HG03095 (cell line): ENCODE measurements at regions not wholly inside any gene's neighbourhood (a gene's known extent, or its start where the extent isn't known, plus 50 kb on each side); places are given as distances from the start of the nearest gene placed in this dataset.
"Not testable (repeated sequence)": the region's sequence is repeated elsewhere in the genome, so short reads cannot be mapped to it uniquely, and the experiment has no call there.

ENCODE experiments used
- ATAC-seq: cut with Tn5 transposase; IDR thresholded peaks from one replicate; pipeline ENCODE4 v1.9.1; 2021; ENCODE audit warnings: moderate library complexity; ENCODE audit not compliant: unreplicated experiment

DNA sequence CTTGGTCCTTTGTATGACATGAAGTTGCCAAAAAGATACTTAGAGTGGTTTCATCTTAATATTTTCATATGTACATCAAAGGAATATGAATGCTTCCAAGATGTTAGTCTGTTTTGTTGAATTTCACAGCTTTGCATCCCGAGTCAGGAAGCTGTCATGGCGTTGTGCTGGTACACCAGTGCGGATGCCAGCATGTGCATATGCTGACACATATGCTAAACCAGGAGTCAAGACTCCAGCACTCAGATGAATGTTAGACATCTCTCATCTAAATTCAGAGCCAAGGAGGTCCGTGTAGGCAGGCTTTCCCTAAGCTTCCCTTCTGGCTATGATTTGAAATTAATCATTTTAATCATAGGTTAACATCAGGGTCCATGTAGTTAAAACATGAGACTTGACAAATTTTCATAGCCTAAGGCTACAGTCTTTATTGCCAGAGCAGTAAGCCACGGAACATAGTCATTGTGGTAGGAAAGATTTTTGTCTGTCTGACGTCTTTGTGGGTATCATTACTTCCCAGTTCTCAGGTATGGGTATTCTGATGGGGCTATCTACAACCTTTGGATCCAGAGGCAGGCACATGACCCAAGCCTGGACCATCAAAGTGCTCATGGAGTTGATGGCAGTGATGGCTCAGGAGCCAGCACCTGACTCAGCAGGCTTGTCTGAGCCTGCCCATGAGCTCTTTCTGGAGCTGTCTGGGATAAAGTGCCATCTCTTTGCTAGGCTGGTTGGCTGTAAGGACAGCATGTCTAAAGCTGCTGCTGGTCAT, 246.1 kb downstream of the KCNRG start:
- no peak for ATAC-seq

DNA sequence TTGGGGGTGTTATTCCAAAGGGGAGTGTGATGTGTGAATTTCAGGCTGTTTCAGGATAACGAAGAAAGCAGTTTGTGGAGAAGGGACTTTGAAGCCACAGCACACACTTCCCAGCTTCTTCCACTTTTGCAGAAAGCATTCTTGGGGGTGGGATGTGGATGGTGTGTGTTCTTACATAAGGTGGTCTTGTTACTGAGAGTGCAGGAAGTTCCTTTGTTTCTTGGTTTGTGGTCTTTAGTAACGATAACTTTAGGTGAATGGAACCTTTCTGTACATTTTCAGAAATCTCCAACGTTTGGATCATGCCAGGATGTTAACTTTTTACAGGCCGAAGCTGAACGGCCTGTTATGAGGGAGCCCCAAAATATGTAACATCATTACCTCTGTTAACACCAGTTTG, 251.8 kb downstream of the KCNRG start:
- ATAC-seq: no peak

DNA sequence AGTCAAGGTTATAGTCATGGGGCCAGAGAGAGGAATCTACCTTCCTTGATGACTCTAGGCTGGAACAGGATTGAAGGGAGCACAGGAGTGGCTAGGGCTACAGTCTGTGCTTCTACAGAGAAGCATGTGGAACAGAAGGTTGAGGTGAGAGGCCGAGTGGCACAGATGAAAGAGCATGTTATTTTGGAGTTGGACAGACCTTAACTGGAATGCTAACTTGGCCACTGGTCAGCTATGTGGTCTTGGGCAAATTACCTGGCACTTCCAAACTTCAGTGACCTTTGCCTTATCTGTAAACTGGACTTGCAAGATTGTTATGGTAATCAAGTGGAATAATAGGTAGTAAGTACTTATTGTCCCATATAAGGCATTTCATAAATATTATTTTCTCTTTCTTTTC, 252.7 kb downstream of the KCNRG start:
- no peak for ATAC-seq

DNA sequence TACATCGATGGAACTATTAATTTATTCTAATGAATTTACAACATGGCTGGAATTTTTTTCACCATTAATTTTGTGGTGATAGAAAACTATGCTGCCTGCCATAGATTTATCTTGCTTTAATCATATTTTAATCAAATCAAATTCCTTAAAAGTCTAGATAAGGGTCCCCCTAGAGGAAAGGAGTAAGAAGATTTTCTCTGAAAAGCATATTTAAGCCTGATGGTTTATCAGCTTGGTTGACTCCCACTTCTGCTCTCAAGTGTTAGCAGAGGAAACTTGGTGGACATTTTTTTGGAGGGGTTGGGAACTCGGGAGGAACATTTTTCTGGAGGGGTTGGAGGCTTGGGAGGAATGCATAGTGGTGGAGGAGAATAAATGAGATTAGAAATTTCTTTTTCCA, 253.3 kb downstream of the KCNRG start:
- ATAC-seq: no peak

DNA sequence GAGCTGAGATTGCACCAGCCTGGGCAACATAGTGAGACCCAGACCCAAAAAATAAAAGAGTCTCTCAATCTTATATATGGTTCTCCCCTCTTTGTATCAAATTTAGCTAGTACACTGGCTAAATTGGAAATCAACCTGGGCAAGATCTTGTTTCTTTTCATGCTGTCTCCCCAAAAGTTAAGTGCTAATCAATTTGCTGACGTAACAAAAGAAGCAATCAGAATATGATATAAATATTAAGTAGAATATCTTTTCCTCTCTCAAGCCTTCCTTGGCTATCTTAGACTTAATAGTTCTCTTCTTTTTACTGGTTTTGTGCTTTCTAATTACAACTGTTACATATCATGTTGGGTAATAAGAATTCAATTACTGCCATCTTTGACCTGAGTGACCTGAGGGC, 258.9 kb downstream of the KCNRG start:
- no peak for ATAC-seq

DNA sequence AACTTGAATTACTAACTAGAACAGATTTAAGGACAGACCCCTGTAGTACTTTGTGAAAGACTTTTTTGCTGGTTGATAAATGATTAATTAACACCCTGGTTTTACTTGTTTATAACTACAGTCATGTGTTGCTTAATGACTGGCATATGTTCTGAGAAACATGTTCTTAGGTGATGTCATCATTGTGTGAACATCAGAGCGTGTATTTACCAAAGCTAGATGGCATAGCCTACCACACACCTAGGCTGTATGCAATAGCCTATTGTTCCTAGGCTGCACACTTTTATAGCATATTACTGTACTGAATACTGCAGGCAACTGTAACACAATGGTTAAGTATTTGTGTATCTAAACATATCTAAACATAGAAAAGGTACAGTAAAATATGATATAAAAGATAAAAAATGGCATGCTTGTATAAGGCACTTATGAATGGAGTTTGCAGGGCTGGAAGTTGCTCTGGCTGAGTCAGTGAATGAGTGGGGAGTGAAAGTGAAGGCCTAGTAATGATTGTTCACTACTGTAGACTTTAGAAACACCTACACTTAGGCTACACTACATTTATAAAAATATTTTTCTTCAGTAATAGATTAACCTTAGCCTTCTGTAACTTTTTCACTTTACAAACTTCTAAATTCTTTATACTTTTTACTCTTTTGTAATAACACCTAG, 260.3 kb downstream of the KCNRG start:
- no peak for ATAC-seq

DNA sequence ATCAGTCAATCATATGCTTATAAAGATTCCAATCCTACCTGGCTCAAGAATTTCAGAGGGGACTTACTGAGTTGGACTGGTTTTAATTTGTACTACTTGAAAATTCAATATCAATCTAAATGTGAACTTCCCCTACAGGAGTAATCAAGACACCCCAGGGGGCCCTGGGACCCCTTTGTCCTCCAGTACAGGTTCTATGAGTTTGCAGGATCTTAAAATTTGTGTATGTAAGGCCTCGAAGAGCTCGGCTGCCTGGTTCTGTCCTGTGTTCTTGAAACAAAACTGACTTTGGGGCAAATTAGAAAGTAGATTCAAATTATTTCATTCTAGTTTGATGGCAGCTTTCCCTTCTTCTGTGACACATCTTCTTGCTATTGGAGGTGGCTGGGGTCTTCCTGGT, 261.3 kb downstream of the KCNRG start:
- no peak for ATAC-seq

DNA sequence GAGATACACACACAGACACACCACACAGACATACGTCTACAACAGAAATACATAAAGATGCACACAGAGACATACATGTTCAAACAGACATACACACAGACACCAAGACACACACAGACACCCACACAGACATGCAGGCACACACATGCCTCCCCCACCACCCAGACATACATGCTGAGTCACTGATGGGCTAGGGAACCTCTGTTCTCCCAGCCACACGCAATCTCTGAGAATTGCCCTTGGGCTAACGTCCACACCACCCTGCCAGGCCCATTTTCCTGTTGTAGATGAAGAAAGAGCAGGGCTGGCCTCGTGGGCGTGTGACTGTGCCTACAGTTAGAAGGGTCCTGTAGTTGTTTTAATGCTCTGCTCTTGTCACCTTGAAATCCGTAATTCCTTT, 261.9 kb downstream of the KCNRG start:
- no peak for ATAC-seq

DNA sequence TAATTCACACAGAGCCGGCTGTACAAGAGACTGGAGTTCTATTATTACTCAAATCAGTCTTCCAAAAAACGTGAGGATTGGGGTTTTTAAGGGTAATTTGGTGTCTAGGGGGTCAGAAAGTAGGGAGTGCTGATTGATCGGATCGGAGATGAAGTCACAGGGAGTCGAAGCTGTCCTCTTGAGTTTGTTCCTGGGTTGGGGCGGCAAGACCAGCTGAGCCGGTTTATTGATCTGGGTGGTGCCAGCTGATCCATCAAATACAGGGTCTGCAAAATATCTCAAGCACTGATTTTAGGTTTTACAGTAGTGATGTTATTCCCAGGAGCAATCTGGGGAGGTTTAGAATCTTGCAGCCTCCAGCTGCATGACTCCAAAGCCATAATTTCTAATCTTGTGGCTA, 262.7 kb downstream of the KCNRG start:
- ATAC-seq: no peak

DNA sequence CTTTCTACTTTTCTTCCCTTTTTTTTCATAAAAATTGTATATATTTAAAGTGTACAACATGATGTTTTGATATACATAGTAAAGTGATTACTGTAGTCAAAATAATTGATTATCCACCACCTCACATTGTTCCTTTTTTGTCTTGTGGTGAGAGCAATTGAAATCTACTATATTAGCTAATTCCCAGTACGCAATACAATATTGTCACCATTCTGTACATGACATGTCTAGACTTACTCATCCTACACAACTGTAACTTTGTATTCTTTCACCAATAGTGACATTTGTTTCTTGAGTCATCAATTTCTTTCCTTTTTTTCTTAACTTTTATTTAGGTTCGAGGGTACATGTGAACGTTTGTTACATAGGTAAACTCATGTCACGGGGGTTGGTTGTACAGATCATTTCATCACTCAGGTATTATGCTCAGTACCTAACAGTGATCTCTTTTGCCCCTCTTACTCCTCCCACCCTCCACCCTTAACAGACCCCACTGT, 265.2 kb downstream of the KCNRG start:
- ATAC-seq: no peak

DNA sequence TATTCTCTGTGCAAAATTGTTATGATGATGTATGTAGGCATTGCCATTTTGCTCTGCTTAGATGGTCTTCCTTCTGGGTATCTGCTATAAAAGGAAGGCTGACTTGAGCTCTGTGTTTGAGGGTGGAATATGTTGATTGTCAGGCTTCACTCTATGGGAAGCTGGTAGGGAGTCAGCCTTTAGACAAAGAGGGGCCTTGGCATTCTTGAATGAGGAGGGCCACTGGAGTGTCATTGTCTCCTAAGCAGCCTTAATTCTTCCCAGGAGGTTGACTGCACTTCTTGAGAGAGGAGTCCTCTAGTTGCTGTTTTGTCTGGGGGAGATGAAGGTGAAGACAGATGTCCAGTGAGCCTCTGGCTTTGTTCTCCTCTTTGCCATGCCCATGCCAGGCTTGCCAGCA, 266.8 kb downstream of the KCNRG start:
- ATAC-seq: no peak

DNA sequence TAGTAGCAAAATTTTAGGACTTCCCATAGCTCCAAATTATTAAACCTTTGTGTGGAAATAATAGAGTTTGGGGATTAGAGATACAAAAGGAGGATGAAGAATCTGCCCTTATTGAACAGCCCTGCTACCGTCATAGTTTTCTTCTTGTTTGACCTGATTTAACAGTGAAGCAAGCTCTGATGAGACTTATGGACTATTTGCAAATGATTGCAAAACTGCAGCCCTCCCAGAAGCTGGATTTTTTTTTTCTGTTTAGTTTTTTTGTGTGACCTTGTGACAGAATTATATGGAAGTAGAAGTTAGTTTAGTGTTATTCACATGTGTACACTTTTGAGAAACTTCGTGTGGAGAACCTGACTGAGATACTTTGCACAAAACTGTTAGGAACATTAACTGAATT, 267.8 kb downstream of the KCNRG start:
- no peak for ATAC-seq

DNA sequence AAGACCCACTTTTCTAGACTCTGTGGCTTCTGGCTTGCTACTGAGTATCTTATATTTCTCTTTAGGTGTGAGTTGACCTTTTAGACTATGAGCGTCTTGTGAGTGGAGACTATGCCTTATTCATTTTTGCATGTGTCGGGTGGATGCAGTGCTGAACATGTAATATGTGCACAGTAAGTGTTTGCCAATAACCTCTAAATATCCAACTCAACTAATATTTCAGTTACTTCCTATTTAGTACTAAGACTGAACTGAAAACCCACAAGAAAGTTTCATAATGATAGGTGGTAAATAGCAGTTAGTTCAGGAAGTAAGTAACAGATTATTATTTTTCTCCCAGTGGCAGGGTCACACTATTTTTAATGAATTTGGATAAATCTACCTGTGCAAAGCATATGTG, 269.3 kb downstream of the KCNRG start:
- no peak for ATAC-seq

DNA sequence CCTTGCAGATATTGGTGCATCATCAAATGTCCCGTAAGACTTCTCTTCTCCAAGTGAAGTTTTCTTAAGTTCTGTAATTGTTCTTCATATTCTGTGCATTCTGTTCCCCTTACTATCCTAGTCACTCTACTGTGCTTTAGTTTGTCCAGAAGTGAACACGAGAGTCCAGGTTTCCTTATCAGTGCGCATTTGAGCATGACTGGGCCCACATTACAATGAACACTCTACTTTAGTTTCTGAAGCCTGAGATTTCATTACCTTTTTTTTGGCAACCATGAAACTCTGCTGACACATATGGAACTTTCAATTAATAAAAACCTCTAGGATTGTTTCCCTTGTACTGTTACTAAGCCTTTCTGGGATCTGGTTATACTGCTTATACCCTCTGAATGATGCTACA, 270.0 kb downstream of the KCNRG start:
- no peak for ATAC-seq

DNA sequence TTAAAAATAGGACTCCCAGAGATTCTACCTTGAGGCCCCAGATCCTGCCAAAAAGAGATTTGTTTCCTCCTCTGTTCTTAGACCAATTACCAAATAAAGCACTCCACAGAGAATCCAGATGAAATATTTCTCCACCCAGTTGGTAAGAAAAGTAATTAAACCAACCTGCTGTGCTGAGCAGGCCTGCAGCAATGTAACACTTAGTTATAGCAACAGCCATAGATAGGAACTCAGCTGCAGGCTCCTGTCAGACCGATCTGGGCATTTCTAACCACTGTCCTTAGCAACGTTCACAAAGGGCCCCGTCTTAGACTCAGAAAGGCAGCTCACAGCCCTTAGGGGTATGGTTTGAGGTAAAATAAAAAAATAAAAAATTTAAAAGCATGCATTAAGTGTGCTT, 271.1 kb downstream of the KCNRG start:
- no peak for ATAC-seq

DNA sequence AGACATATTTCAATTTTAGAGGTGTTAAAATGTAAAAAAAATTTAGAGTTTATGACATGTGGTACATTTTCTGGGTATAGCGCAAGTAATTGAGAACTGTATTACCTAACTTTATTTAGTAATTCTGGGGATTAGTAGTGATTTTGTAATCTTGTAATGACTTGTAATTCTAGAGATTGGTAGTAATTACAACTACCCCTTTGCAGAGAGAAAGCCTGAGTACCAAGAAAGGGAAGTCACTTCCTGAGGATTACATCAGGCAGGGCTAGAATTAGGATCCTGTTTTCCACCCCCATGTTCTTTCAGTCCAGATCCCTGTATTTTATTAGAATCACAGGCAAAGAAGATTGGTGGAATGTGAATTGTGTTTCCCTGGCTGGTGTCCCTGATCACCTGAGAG, 274.9 kb downstream of the KCNRG start:
- no peak for ATAC-seq

DNA sequence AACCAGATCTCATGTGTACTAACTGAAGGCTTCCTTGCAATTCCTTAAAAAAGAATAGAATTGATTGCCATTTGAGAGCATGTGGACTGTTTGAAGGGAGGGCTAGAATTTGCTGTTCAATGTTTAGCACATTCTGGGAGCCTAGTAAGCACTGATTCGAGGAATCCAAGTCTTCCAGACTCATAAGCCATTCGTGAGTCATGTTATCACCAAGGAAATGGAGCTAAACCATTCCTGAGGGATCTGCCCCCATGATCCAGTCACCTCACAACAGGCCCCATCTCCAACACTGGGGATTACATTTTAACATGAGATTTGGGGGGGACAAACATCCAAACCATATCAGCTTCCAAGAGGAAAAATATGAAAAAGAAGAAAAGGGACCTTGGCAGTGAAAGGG, 276.4 kb downstream of the KCNRG start:
- ATAC-seq: no peak

DNA sequence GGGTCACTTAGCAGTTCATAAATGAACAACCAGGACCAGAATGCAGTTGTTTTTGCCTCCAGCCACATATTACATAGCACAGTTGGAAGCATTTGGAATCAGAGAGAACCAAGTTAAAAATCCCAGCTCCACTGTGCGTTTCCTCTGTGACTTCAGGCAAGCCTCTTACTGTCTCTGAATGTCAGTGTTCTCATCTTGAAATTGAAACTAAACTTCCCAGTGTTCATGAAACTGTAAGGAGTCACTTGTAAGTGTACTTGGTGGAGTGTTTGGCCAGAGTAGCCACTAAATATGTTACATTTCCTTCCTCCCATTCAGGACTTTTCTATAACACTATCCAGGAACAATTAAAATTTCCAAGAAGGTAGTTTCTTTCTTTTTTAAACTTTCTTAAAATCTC, 276.8 kb downstream of the KCNRG start:
- no peak for ATAC-seq

DNA sequence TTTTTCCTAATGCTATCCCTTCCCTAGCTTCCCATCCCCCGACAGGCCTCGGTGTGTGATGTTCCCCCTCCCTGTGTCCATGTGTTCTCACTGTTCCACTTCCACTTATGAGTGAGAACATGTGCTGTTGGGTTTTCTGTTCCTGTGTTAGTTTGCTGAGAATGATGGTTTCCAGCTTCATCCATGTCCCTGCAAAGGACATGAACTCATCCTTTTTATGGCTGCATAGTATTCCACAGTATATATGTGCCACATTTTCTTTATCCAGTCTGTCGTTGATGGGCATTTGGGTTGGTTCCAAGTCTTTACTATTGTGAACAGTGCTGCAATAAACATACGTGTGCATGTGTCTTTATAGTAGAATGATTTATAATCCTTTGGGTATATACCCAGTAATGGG, 279.2 kb downstream of the KCNRG start:
- not testable (repeated sequence) for ATAC-seq

DNA sequence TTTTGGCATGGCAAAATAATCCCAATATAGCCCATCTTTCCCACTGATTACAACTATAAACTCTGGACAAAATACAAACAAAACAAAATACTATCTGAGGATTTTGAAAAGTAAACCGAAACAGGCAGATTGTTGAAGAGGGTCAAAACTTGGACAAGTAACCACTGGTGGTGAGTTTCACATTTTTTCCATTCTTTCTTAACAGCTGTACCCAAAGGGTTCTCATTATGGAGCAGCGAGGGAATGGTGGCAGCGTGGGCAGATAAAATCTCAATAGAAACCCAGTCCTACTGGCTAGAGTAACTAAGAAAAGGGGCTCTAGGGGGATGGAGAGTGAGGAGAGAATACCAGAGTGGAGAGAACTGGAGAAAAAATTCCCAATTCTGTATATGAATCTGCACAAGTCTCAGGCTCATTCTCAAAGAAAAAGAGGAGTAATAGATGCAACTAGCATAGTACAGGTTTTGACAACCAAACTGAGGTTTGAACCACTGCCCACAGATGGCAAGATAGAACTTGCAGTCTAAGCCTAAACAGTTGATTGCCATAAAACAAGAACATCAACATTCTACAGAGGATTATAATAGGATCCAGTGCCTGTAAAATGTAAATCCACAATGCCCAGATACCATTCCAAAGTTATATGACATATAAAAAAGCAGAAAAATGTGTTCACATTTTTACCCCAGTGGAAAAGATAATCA, 284.5 kb downstream of the KCNRG start:
- no peak for ATAC-seq

DNA sequence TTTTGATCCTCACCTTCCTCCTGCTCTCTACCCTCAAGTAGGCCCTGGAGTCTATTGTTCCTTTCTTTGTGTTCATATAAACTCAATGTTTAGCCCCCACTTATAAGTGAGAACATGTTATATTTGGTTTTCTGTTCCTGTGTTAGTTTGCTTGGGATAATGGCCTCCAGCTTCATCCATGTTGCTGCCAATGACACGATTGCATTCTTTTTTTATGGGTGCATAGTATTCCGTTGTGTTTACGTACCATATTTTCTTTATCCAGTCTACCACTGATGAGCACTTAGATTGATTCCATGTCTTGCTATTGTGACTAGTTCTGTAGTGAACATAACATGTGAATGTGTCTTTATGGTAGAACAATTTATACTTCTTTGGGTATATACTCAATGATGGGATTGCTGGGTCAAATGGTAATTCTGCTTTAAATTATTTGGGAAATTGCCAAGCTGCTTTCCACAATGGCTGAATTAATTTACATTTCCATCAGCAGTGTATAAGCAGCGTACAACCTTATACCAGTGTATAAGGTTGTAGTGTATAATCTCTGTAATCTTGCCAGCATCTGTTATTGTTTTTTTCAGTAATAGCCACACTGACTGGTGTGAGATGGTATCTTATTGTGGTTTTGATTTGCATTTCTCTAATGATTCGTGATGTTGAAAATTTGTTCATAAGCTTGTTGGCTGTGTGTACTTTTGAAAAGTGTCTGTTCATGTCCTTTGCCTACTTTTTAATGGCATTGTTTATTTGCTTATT, 288.9 kb downstream of the KCNRG start:
- no peak for ATAC-seq
